Thymus (tissue), 11 donors: ENCODE measurements at regions not wholly inside any gene's neighbourhood (a gene's known extent, or its start where the extent isn't known, plus 50 kb on each side); places are given as distances from the start of the nearest gene placed in this dataset.

Experiments
- DNase-seq, 9 donors: peaks; one replicate each; pipeline ENCODE4 v3.0.0-alpha.2; 2013; ENCODE audit warnings: low spot score in 9 of 9, low read depth in 6 of 9, missing footprints in 1 of 9
- H3K27ac ChIP-seq, 2 donors: one replicate each; pipeline ENCODE4 v1.5.1; 2013; ENCODE audit warnings: control low read depth in 1 of 2, low read depth in 1 of 2, low read length in 1 of 2, mild to moderate bottlenecking in 1 of 2, moderate library complexity in 1 of 2
- H3K27me3 ChIP-seq, 2 donors: one replicate each; pipeline ENCODE4 v1.5.1; 2013; ENCODE audit warnings: low read length in 1 of 2; ENCODE audit not compliant: control insufficient read depth in 2 of 2, insufficient read depth in 1 of 2
- H3K36me3 ChIP-seq, 2 donors: one replicate each; pipeline ENCODE4 v1.5.1; 2013; ENCODE audit warnings: low read length in 1 of 2, mild to moderate bottlenecking in 1 of 2, moderate library complexity in 1 of 2; ENCODE audit not compliant: control insufficient read depth in 2 of 2, insufficient read depth in 2 of 2
- H3K4me1 ChIP-seq, 2 donors: one replicate each; pipeline ENCODE4 v1.5.1; 2013; ENCODE audit warnings: low read length in 2 of 2; ENCODE audit not compliant: control insufficient read depth in 2 of 2, insufficient read depth in 2 of 2
- H3K4me3 ChIP-seq, 2 donors: one replicate each; pipeline ENCODE4 v1.5.1; 2013; ENCODE audit warnings: low read length in 2 of 2, control low read depth in 1 of 2, mild to moderate bottlenecking in 1 of 2
- H3K9me3 ChIP-seq, 2 donors: one replicate each; pipeline ENCODE4 v1.5.1; 2013; ENCODE audit warnings: low read length in 1 of 2, mild to moderate bottlenecking in 1 of 2; ENCODE audit not compliant: control insufficient read depth in 2 of 2, insufficient read depth in 1 of 2
- WGBS: extraction: QIAGEN DNeasy Blood & Tissue Kit; methylation state at CpG from one replicate; pipeline ENCODE4 v1.1.7; 2013; 5-methylcytosine and 5-hydroxymethylcytosine counted together
- donor health status: healthy.

- Histone ChIP-seq H3K27ac (no peak overlapping the region), H3K27me3 (no peaks in the 10 kb centered on the region), H3K4me1 (no peaks in the 10 kb centered on the region), H3K36me3 (no peaks in the 10 kb centered on the region), H3K4me3 (no peak overlapping the region), H3K9me3 (no peaks in the 10 kb centered on the region)
- DNase-seq = no peak
These were observed 627.3 kb upstream of the RGS18 start for GRCh38 chr1:191530928-191531327.

GRCh38 chr1:191533254-191533653, 625.0 kb upstream of the RGS18 start:
- no peaks in the 10 kb centered on the region for H3K27me3 ChIP-seq
- H3K9me3 ChIP-seq = no peaks in the 10 kb centered on the region
- no peaks in the 10 kb centered on the region for H3K36me3 ChIP-seq
- WGBS = 93% methylated on average over 5 of the region's 5 CpGs
- DNase-seq = no peak
- H3K4me3 ChIP-seq = no peak overlapping the region
- no peaks in the 10 kb centered on the region for H3K4me1 ChIP-seq
- H3K27ac ChIP-seq = no peak overlapping the region

- H3K4me3 ChIP-seq = no peak overlapping the region
- no peaks in the 10 kb centered on the region for H3K4me1 ChIP-seq
- WGBS = 93% methylated on average over 2 of the region's 2 CpGs
- H3K27ac ChIP-seq = no peak overlapping the region
- H3K9me3 ChIP-seq = no peaks in the 10 kb centered on the region
- H3K36me3 ChIP-seq = no peaks in the 10 kb centered on the region
- H3K27me3 ChIP-seq = no peaks in the 10 kb centered on the region
- DNase-seq = no peak
These were observed 621.4 kb upstream of the RGS18 start for GRCh38 chr1:191536791-191537429.

DNA sequence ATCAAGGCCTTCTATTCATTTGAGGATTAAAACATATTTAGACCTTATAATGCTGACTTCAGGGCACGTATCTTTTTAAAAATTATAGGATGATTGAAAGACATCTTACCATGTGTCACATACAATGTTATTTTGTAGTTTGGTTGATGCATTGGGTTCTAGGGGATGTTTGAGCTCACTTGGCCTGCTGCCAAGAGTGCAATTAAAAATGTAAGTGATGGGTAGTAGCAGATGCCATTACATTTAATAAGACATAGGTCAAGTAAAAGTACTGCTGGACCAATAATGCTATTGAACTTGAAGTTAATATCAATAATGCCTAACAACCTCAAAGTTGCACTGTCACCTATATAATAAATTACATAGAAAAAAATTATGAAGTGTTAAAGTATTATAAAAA, 616.5 kb upstream of the RGS18 start:
- Histone ChIP-seq H3K9me3 (no peaks in the 10 kb centered on the region), H3K4me1 (no peaks in the 10 kb centered on the region), H3K27ac (no peak overlapping the region), H3K27me3 (no peaks in the 10 kb centered on the region), H3K36me3 (no peaks in the 10 kb centered on the region), H3K4me3 (no peak overlapping the region)
- no peak for DNase-seq
- WGBS = 87% methylated on average over 1 of the region's 1 CpG

DNA sequence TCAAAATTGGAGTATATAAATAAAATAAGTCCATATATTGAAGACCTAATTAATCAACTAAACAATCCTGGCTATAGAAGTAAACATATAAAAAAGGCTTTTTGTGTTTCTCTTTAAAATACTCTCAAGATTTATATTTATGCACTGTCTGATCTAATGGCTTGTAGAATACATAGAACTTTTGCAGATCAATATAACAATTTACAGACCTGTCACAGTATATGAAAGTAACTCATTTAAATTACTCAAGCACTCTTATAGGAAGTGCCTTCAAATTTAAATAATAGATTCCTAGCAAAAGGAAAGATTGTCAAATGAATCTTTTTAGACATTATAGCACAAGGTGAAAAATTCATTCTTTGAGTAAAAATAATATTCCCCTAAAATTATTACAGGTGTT, 615.8 kb upstream of the RGS18 start:
- no peaks in the 10 kb centered on the region for H3K4me1 ChIP-seq
- no peak overlapping the region for H3K4me3 ChIP-seq
- H3K27me3 ChIP-seq = no peaks in the 10 kb centered on the region
- H3K27ac ChIP-seq = no peak overlapping the region
- no peaks in the 10 kb centered on the region for H3K36me3 ChIP-seq
- DNase-seq = no peak
- no peaks in the 10 kb centered on the region for H3K9me3 ChIP-seq

- Histone ChIP-seq H3K4me1 (no peaks in the 10 kb centered on the region), H3K27me3 (no peaks in the 10 kb centered on the region), H3K36me3 (no peaks in the 10 kb centered on the region), H3K27ac (no peak overlapping the region), H3K9me3 (no peaks in the 10 kb centered on the region), H3K4me3 (no peak overlapping the region)
- no peak for DNase-seq
- WGBS = 81% methylated on average over 1 of the region's 1 CpG
These were observed 611.5 kb upstream of the RGS18 start for GRCh38 chr1:191546803-191547202.

GRCh38 chr1:191551019-191551418, 607.2 kb upstream of the RGS18 start:
- WGBS = 85% methylated on average over 2 of the region's 2 CpGs
- Histone ChIP-seq H3K9me3 (no peaks in the 10 kb centered on the region), H3K36me3 (no peaks in the 10 kb centered on the region), H3K27ac (no peak overlapping the region), H3K4me3 (no peak overlapping the region), H3K27me3 (no peaks in the 10 kb centered on the region), H3K4me1 (no peaks in the 10 kb centered on the region)
- DNase-seq = no peak

- Histone ChIP-seq H3K27ac (no peak overlapping the region), H3K4me1 (no peaks in the 10 kb centered on the region), H3K4me3 (no peak overlapping the region), H3K27me3 (no peaks in the 10 kb centered on the region), H3K9me3 (no peaks in the 10 kb centered on the region), H3K36me3 (no peaks in the 10 kb centered on the region)
- DNase-seq = no peak
- 79% methylated on average over 2 of the region's 2 CpGs for WGBS
These were observed 599.9 kb upstream of the RGS18 start for GRCh38 chr1:191558379-191558778.

DNA sequence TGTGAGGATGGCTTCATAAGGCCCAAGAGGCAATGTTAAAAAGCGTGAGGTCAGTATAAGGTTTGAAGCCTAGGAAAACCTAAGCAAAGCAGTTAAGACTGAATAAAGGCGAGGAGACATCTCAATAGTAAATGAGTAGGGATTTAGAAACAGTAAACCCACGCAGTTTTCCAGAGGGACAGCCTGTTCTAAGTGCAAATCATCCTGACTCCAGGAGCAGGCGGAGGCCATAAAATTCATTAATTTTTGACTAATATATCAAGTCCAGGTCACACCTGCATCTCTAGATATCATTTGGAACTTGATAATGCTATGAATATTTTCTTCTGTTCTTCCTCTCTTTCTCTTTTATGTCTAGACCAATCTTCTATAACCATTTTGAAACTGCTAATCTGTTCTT, 597.0 kb upstream of the RGS18 start:
- Histone ChIP-seq H3K27me3 (no peaks in the 10 kb centered on the region), H3K4me1 (no peaks in the 10 kb centered on the region), H3K27ac (no peak overlapping the region), H3K36me3 (no peaks in the 10 kb centered on the region), H3K9me3 (no peaks in the 10 kb centered on the region), H3K4me3 (no peak overlapping the region)
- 85% methylated on average over 4 of the region's 4 CpGs for WGBS
- DNase-seq = no peak

- no peaks in the 10 kb centered on the region for H3K4me1 ChIP-seq
- no peak overlapping the region for H3K4me3 ChIP-seq
- no peaks in the 10 kb centered on the region for H3K36me3 ChIP-seq
- WGBS = 94% methylated on average over 2 of the region's 2 CpGs
- H3K9me3 ChIP-seq = no peaks in the 10 kb centered on the region
- no peak for DNase-seq
- H3K27ac ChIP-seq = no peak overlapping the region
- no peaks in the 10 kb centered on the region for H3K27me3 ChIP-seq
These were observed 594.0 kb upstream of the RGS18 start for GRCh38 chr1:191564275-191564674.
